ENCODE measurements at regions not wholly inside any gene's neighbourhood (a gene's known extent, or its start where the extent isn't known, plus 50 kb on each side); places are given as distances from the start of the nearest gene placed in this dataset.

GRCh38 chr10:63722537-63722936 is 201.3 kb downstream of the REEP3 start:
- Histone ChIP-seq H3K79me2 (ENCODE audit: insufficient read depth, low read length) (no peaks in the 10 kb centered on the region), H3K36me3 (ENCODE audit: insufficient read depth, low read length) (no peaks in the 10 kb centered on the region), H3K4me3 (ENCODE audit: low read depth, low read length, poor library complexity, severe bottlenecking) (no peak overlapping the region), H3K9me3 (ENCODE audit: low read length) (no peaks in the 10 kb centered on the region), H3F3A (ENCODE audit: insufficient read depth, low read length) (no peaks in the 10 kb centered on the region), H3K27ac (ENCODE audit: low read depth, low read length, poor library complexity, severe bottlenecking) (no peak overlapping the region), H3K9me2 (ENCODE audit: low read depth, low read length) (no peaks in the 10 kb centered on the region), H3K27me3 (ENCODE audit: insufficient read depth, low read length) (0 out of 2 replicates have a peak, but pooled peaks cover 7% of the 10 kb centered on the region), H2AFZ (ENCODE audit: low read length) (no peak overlapping the region), H3K4me2 (ENCODE audit: low read length) (no peak overlapping the region), H4K20me1 (ENCODE audit: insufficient read depth, low read length) (no peaks in the 10 kb centered on the region), H3K9ac (ENCODE audit: low read length) (no peak overlapping the region), H3K4me1 (ENCODE audit: insufficient read depth, low read length, severe bottlenecking) (no peaks in the 10 kb centered on the region)
- no peak for TF ChIP-seq CTCF (IDR thresholded peaks at IDR 0.05; ENCODE audit: low read length)
- TF ChIP-seq EZH2 (IDR thresholded peaks at IDR 0.05; ENCODE audit: borderline replicate concordance, low read length), result no peak

- Histone ChIP-seq H3K9me3 (ENCODE audit: low read length) (no peaks in the 10 kb centered on the region), H4K20me1 (ENCODE audit: insufficient read depth, low read length) (no peaks in the 10 kb centered on the region), H3K9me2 (ENCODE audit: low read depth, low read length) (no peaks in the 10 kb centered on the region), H3K4me2 (ENCODE audit: low read length) (no peak overlapping the region), H3K4me3 (ENCODE audit: low read depth, low read length, poor library complexity, severe bottlenecking) (no peak overlapping the region), H3F3A (ENCODE audit: insufficient read depth, low read length) (no peaks in the 10 kb centered on the region), H3K27me3 (ENCODE audit: insufficient read depth, low read length) (0 out of 2 replicates have a peak, but pooled peaks cover 7% of the 10 kb centered on the region), H3K9ac (ENCODE audit: low read length) (no peak overlapping the region), H2AFZ (ENCODE audit: low read length) (no peak overlapping the region), H3K36me3 (ENCODE audit: insufficient read depth, low read length) (no peaks in the 10 kb centered on the region), H3K27ac (ENCODE audit: low read depth, low read length, poor library complexity, severe bottlenecking) (no peak overlapping the region), H3K4me1 (ENCODE audit: insufficient read depth, low read length, severe bottlenecking) (no peaks in the 10 kb centered on the region), H3K79me2 (ENCODE audit: insufficient read depth, low read length) (no peaks in the 10 kb centered on the region)
- no peak for TF ChIP-seq EZH2 (IDR thresholded peaks at IDR 0.05; ENCODE audit: borderline replicate concordance, low read length)
- no peak for TF ChIP-seq CTCF (IDR thresholded peaks at IDR 0.05; ENCODE audit: low read length)
These were observed 202.1 kb downstream of the REEP3 start for GRCh38 chr10:63723320-63723719.

- Histone ChIP-seq H3K27me3 (ENCODE audit: insufficient read depth, low read length) (0 out of 2 replicates have a peak, but pooled peaks cover 7% of the 10 kb centered on the region), H3K9me2 (ENCODE audit: low read depth, low read length) (no peaks in the 10 kb centered on the region), H3K27ac (ENCODE audit: low read depth, low read length, poor library complexity, severe bottlenecking) (no peak overlapping the region), H3K4me1 (ENCODE audit: insufficient read depth, low read length, severe bottlenecking) (no peaks in the 10 kb centered on the region), H3K4me2 (ENCODE audit: low read length) (no peak overlapping the region), H4K20me1 (ENCODE audit: insufficient read depth, low read length) (no peaks in the 10 kb centered on the region), H3K9me3 (ENCODE audit: low read length) (no peaks in the 10 kb centered on the region), H3K36me3 (ENCODE audit: insufficient read depth, low read length) (no peaks in the 10 kb centered on the region), H3K4me3 (ENCODE audit: low read depth, low read length, poor library complexity, severe bottlenecking) (no peak overlapping the region), H3K9ac (ENCODE audit: low read length) (no peak overlapping the region), H3K79me2 (ENCODE audit: insufficient read depth, low read length) (no peaks in the 10 kb centered on the region), H3F3A (ENCODE audit: insufficient read depth, low read length) (no peaks in the 10 kb centered on the region), H2AFZ (ENCODE audit: low read length) (no peak overlapping the region)
- TF ChIP-seq CTCF (IDR thresholded peaks at IDR 0.05; ENCODE audit: low read length), result no peak
- no peak for TF ChIP-seq EZH2 (IDR thresholded peaks at IDR 0.05; ENCODE audit: borderline replicate concordance, low read length)
These were observed 202.5 kb downstream of the REEP3 start for GRCh38 chr10:63723741-63724140.
